AG09309 (cell line): ENCODE measurements at regions not wholly inside any gene's neighbourhood (a gene's known extent, or its start where the extent isn't known, plus 50 kb on each side); places are given as distances from the start of the nearest gene placed in this dataset.
A peak's percentile ranks its signal among the peaks of the same experiment; 100 is the strongest.

Source experiments
- DNase-seq: peaks from one replicate; pipeline ENCODE4 v3.0.0-alpha.2; 2010; ENCODE audit warnings: low read depth
- H3K4me3 ChIP-seq: 2 replicates; pipeline ENCODE4 v1.5.1; 2011; ENCODE audit warnings: mild to moderate bottlenecking, low read depth, low read length, moderate library complexity; ENCODE audit not compliant: control insufficient read depth
- TF ChIP-seq, protein P1 (sequence below): IDR thresholded peaks from 2 replicates; pipeline ENCODE4 v1.5.1; 2011; ENCODE audit warnings: mild to moderate bottlenecking, low read depth, low read length, inconsistent platforms; ENCODE audit not compliant: insufficient read depth, control insufficient read depth; ENCODE audit errors: missing control alignments

DNA sequence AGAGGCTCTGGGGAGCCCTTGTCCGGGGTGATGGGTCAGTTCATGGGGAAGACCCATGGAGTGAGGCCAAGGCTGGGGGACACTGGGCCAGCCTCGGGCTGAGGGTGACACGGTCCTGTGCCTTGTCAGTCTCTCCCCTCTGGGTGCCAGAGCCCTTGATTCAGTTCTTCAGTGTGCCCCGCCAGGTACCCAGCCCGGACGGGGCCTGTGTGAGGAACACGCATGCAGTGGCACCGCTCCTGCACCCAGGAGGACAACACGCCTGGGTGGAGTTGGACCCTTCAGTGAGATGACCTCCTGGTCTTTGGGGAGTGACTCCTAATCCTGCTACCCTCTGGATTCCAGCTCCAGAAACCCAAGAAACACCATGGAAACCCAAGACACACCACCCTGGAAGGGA lies 264.4 kb downstream of the LOXHD1 start:
- TF ChIP-seq, protein P1, sequence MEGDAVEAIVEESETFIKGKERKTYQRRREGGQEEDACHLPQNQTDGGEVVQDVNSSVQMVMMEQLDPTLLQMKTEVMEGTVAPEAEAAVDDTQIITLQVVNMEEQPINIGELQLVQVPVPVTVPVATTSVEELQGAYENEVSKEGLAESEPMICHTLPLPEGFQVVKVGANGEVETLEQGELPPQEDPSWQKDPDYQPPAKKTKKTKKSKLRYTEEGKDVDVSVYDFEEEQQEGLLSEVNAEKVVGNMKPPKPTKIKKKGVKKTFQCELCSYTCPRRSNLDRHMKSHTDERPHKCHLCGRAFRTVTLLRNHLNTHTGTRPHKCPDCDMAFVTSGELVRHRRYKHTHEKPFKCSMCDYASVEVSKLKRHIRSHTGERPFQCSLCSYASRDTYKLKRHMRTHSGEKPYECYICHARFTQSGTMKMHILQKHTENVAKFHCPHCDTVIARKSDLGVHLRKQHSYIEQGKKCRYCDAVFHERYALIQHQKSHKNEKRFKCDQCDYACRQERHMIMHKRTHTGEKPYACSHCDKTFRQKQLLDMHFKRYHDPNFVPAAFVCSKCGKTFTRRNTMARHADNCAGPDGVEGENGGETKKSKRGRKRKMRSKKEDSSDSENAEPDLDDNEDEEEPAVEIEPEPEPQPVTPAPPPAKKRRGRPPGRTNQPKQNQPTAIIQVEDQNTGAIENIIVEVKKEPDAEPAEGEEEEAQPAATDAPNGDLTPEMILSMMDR: no peak
- DNase-seq: no peak
- no peak overlapping the region for H3K4me3 ChIP-seq

DNA sequence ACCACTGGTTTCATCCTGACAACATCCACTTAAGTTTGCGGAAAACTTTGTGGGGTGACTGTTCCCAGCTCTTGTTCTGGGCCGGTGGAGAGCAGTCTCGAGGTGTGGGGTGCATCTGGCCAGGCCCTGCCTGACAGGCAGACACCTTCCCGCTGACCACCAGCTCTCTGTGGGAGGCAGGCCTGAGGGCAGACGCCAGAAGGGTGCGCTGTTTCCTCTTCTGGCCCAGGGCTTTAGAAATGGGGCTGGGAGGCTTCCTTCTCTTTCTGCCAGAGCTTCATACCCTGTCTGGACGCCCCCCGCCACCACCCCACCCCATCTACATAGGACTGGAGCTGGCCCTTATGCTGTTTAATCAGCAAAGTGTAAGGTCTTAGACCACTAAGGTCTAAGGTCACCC lies 263.8 kb downstream of the LOXHD1 start:
- TF ChIP-seq, protein P1: peak; percentile 8
- no peak overlapping the region for H3K4me3 ChIP-seq
- DNase-seq: no peak

DNA sequence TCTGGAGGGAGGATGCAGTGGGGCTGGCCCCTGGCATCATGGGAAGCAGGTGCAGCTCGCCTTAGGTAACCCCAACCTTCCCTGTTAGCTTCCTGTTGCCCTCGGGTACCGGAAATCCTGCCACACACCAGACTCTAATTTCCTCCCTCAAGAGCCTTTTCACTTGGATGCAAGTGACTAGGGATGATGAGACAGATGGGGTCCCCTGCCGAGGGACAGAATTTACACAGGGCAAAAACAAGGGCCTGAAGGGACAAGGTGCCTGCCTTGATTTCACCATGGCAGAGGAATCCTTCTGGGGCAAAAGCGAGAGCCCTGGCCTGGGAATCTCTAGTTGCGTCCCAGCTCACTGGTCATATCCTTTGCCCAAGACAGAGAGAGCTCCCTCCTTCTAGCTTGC lies 263.1 kb downstream of the LOXHD1 start:
- H3K4me3 ChIP-seq: no peak overlapping the region
- no peak for DNase-seq
- TF ChIP-seq, protein P1: no peak

DNA sequence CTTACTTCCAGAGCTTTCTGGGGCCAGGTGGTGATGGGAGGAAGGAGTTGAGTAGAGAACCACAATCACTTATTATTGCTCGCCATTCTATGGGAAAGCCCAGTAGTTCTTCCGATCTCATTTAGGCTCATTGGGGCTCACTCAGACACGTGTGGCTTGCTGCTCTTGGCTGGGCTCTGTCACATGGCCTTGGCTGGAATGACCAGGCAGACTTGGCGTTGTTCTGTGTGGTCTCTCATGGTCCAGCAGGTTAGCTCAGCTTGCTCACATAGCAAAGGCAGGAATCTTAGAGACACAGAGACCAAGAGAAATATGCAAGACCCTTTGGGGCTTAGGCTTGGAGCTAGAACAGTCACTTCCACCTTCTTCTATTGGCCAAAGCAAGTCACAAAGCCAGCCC lies 261.2 kb downstream of the LOXHD1 start:
- TF ChIP-seq, protein P1: no peak

DNA sequence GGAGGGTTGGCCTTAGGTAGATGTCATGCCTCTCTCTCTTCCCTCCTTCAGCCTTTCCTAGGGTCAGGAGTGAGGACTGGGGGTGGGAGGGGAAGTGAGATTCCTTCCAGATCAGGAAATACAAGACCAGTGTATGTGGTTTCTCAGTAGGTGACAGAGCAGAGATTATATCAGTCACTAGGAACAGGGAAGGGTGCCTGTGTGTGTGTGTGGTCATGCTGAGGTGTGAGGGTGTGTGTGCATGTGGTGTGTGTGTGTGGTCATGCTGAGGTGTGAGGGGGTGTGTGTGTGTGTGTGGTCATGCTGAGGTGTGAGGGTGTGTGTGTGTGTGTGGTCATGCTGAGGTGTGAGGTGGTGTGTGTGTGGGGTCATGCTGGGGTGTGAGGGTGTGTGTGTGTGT lies 259.8 kb downstream of the LOXHD1 start:
- TF ChIP-seq, protein P1: no peak
- no peak for DNase-seq
- H3K4me3 ChIP-seq: no peak overlapping the region

More for the DNA sequence above, 261.2 kb downstream of the LOXHD1 start:
- H3K4me3 ChIP-seq: no peak overlapping the region
- DNase-seq: no peak

DNA sequence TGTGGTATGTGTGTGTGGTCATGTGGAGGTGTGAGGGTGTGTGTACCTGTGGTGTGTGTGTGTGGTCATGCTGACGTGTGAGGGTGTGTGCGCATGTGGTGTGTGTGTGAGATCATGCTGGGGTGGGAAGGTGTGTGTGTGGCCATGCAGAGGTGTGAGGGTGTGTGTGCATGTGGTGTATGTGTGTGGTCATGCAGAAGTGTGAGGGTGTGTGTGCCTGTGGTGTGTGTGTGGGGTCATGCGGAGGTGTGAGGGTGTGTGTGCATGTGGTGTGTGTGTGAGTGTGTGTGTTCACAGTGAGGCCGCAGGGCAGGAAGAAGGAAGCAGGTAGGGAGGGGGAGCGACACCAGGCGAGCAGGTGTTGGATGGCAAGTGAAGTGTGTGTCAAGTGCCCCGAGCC lies 259.0 kb downstream of the LOXHD1 start:
- TF ChIP-seq, protein P1: no peak
- H3K4me3 ChIP-seq: no peak overlapping the region
- no peak for DNase-seq

DNA sequence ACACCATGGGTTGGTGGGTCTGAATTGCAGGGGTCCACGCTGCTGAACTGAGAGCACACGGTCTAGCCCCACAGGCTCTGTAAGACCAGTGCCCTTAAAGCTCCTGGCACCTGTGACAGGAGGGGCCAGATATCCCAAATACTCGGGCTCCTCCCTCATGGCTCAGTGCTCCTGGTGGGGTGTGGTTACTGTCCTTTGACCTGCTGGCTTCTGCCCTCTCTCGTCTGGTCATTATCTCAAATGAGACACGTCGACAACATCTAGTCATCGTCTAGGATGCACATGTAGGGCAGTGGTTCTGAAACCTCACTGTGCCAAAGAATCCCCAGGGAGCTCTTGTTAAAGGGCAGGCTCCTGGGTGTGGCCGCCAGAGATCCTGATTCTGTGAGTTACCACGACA lies 258.4 kb downstream of the LOXHD1 start:
- DNase-seq: no peak
- TF ChIP-seq, protein P1: no peak
- H3K4me3 ChIP-seq: no peak overlapping the region
